PC-3 (cell line): ENCODE measurements at regions not wholly inside any gene's neighbourhood (a gene's known extent, or its start where the extent isn't known, plus 50 kb on each side); places are given as distances from the start of the nearest gene placed in this dataset.

Source experiments
- EZH2 ChIP-seq: fragments of 300-600 bp; sonication (generic); IDR thresholded peaks from one replicate; pipeline ENCODE4 v1.6.1; 2017; ENCODE audit warnings: antibody characterized with exemption, mild to moderate bottlenecking, low read length; ENCODE audit not compliant: unreplicated experiment
- EZH2phosphoT487 ChIP-seq: fragments of 300-600 bp; sonication (generic); IDR thresholded peaks from 2 replicates; pipeline ENCODE4 v1.6.1; 2018; ENCODE audit warnings: mild to moderate bottlenecking, antibody characterized with exemption, low read length, borderline replicate concordance
- TF ChIP-seq, protein P1 (sequence below): fragments of 300-600 bp; sonication (generic); conservative IDR thresholded peaks from 2 replicates; pipeline ENCODE4 v1.5.1; 2017; ENCODE audit warnings: antibody characterized with exemption, low read depth, mild to moderate bottlenecking, low read length

DNA sequence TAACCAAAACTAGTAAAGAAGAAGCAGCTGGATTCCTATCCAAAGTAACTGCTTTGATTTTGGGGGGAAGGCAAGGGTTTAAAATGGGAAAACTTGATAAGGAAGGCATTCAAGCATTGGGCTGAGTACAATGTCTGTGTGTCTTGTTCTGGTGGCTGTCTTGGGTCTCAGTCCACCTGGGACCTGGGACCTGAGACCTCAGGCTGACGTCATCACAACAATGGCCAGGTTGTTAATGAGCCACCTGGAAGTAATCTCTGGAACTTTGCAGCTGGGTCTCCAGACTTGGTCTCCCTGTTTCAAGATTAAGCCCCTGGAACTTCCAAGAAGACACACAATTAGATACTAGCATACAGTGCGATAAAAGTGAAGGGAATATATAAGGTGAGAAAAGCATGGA, 157.5 kb downstream of the PIK3R1 start:
- TF ChIP-seq, protein P1, sequence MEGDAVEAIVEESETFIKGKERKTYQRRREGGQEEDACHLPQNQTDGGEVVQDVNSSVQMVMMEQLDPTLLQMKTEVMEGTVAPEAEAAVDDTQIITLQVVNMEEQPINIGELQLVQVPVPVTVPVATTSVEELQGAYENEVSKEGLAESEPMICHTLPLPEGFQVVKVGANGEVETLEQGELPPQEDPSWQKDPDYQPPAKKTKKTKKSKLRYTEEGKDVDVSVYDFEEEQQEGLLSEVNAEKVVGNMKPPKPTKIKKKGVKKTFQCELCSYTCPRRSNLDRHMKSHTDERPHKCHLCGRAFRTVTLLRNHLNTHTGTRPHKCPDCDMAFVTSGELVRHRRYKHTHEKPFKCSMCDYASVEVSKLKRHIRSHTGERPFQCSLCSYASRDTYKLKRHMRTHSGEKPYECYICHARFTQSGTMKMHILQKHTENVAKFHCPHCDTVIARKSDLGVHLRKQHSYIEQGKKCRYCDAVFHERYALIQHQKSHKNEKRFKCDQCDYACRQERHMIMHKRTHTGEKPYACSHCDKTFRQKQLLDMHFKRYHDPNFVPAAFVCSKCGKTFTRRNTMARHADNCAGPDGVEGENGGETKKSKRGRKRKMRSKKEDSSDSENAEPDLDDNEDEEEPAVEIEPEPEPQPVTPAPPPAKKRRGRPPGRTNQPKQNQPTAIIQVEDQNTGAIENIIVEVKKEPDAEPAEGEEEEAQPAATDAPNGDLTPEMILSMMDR: no peak
- no peak for TF ChIP-seq EZH2
- no peak for TF ChIP-seq EZH2phosphoT487
